NCI-H526 treated with DMSO at 0.1 percent for 48 hours (cell line): ENCODE measurements at regions not wholly inside any gene's neighbourhood (a gene's known extent, or its start where the extent isn't known, plus 50 kb on each side); places are given as distances from the start of the nearest gene placed in this dataset.
"Not testable (repeated sequence)": the region's sequence is repeated elsewhere in the genome, so short reads cannot be mapped to it uniquely, and the experiment has no call there.

Source experiments
- DNase-seq: peaks from one replicate; lab custom pipeline; 2025; lab: John Stamatoyannopoulos, UW

DNA sequence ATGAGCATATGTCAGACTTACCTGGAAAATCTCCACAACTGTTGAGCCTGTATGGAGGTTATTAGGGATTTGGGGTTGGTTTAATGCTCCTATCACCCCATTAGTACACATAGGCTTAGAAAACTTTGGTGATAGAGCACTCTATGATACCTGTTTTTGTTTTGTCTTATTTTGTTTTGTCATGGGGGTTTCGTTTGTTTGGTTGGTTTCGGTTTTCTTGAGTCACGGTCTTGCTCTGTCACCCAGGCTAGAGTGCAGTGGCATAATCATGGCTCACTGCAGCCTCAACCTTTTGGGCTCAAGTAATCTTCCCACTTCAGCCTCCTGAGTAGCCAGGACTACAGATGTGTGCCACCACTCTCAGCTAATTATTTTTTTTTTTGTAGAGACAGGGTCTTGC, 70.0 kb downstream of the MZT1 start:
- no peak for DNase-seq

DNA sequence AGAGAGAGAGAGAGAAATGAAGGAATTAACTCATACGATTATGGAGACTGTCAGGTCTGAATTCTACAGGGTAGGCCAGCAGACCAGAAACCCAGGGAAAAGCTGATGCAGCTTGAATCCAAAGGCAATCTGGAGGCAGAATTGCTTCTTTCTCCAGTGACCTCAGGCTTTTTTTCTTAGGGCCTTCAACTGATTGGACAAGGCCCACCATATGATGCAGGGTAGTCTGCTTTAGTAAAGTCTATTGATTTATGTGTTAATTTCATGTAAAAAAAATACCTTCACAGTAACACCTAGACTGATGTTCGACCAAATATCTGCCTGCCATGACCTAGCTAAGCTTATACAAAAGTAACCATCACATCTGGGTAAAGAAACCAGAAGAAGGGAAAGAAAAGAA, 71.1 kb downstream of the MZT1 start:
- DNase-seq: no peak

DNA sequence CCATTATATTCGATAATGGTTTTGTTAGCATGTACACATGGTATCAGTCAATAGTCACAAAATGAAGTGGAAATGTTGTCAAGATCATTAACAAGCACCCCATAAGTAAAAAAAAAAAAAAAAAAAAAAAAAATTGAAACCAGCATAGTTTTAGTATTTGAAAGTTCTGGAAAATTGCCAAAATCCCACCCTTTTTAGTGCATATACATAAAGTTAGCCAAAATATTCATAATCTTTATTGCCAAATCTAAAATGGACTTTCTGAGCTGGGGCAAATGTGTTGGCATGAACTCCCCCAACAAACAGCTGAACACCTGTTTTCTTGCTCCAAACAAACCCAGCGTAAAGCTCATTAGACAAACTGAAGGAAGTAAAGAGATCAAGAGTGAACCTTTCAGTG, 73.9 kb downstream of the MZT1 start:
- DNase-seq: no peak

DNA sequence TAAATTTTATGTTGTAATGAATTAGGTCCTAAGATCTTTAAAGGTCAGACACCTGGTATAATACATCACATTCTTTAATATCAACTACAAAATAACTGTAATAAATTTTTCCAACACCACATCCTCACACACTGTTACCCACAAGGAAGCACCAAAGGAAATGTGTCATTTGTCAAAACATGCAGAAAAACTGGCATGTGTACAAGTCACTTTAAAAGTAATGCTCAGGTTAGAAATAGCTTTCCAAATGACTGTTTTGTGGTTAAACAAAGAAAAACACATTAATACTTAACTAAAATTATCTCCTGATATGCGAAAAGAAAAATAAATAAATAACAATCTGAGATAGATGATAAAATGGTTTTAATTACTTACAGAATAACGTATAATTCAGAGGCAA, 74.7 kb downstream of the MZT1 start:
- no peak for DNase-seq

DNA sequence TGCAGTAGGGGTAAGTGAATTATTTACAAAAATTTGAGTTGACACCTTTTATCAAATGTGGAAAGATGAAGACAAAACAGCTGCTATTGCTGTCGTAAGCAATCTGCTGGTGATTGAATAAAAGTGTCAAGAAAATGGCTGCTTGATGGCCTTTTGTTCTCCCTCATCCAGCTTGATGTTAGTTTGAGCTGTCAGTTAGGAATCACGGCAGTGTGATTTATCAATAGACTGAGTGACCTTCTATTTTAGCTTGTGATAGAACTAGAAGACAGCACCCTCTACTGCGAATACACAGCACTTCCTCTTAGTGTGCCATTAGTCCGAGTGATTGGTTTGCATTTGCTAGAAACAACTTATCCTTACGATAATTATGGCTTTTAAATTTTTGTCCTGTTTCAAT, 76.3 kb downstream of the MZT1 start:
- DNase-seq: peak; percentile 23

DNA sequence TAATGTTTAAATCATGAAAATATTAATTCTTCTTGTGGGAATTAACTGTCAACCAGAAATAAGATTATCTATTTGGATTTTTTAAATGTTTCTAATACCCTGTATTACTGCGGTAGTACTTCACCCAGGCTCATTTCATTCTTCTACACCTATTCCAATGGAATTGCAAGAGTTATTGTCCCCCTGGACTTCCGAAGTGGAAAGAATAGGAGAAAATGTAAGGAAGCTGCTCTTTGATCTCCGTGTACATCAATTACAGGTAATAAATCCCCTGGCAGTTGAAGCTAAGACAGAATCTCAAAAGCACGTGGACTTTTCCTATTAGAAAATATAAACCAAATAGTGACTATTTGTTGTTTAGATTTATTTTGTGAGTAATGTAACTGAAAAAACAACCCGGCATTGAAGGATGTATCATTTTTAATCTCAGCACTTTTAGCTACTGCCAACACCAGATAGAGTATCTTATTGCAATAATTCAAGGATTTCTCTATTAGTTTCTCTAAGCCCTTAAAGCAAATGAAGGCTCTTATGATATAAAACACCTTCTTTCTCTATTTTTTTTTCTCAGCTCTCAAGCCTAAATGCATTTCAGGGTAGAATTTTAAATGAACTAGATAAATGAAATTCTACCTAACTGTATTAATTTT, 77.3 kb downstream of the MZT1 start:
- no peak for DNase-seq

DNA sequence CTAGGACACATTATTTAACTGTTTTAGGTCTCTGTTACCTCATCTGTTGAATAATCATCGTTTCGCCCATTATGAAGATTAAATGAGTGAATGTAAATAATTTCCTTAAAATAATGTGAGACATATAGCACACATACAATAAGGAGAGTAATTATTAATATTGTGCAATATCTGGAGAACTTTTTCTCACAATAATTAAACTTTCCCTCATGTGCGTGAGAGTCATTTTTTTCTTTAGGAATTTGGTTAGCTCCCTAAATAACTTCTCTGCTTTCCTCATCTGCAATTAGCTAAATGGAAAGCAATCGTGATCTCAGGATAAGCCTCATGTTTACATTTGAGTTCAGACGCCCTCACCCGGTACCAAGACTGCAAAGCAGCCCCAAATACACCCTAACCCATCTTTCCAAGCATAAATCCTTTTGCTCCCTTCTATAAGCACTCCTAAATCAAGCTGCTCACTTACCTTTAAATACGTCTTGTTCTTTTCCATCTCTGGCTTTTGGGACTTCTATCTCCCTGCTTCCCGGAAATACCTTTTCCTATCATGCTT, 78.8 kb downstream of the MZT1 start:
- peak; percentile 27 for DNase-seq

DNA sequence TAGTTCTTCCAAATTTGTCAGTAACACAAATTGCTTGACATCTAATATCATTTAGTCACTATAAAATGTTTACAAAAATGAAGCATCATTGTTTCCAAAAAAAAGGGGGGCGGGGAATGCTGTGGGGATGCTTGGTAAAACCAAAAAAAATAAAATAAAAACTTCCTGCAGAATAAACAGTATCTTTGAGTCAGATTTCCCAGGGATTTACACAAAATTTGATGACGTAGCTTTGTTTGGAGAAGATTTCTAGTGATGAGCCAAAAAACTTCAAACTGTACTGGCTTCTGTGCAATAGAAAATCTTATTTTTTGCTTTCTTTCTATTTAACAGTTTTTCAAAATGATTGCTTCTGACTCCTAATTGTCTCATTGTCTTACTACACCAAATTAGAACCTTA, 80.0 kb downstream of the MZT1 start:
- no peak for DNase-seq

DNA sequence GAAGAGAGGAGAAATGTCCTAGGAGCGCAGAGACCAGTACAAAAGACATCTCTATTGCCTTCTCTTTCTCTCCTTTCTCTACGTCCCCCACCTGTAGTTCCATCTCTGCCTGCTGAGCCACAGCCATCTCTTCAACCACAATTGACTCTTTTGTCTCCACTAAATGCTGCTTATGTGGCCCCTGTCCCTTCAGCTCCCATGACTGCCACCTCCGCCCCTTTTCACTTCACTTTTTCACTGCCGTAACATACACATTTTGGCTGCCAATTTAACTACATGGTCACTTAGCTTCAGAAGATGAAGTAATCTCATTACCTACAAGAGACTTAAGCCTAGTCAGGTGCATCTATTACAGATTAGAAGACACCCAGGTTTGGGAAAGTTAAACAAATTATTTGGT, 81.9 kb downstream of the MZT1 start:
- DNase-seq: no peak

DNA sequence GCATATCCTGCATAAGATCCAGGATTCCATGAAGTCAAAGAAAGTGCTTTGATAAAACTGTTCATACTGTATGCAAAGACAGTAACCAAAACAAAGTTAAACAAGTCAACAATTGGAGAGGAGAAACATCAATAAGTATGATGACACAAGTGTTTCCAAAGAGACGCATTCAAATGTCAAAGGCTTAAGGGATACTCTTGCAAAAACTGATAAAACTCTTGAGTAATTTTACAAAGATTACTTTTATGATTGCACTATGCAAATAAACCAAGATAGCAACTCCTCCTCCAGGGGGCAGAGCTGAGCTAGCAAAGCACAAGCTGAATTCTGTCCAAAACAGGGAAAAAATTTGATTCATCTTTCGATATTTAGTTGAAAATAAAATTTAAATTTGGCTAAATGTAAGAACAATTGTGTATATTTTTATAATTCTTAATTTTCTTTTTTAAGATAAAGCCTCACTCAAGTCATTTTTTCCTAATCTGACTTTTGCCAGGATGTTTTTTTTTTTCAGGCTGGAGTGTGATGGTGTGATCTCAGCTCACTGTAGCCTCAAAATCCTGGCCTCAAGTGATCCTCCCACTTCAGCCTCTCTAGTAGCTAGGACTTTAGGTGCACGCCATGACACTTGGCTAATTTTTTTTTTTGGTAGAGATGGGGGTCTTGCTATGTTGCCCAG, 84.0 kb downstream of the MZT1 start:
- peak; percentile 19 for DNase-seq

DNA sequence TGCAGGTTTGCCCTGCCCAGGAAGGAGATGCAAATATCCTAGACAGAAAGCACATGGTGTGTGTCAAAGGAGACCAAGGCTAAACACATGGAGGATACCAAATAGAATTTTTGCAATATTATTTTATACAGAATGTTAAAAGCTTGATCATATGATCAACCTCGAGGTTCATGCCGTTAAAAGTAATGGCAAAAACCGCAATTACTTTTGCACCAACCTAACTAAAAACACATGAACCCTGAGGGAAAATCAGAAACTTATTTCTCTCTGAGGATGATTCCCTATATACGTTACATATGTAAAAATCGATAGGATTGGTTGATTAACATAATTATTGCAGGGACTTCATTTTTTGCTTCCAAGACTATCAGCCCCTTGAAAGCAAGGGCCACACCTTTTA, 88.1 kb downstream of the MZT1 start:
- no peak for DNase-seq

DNA sequence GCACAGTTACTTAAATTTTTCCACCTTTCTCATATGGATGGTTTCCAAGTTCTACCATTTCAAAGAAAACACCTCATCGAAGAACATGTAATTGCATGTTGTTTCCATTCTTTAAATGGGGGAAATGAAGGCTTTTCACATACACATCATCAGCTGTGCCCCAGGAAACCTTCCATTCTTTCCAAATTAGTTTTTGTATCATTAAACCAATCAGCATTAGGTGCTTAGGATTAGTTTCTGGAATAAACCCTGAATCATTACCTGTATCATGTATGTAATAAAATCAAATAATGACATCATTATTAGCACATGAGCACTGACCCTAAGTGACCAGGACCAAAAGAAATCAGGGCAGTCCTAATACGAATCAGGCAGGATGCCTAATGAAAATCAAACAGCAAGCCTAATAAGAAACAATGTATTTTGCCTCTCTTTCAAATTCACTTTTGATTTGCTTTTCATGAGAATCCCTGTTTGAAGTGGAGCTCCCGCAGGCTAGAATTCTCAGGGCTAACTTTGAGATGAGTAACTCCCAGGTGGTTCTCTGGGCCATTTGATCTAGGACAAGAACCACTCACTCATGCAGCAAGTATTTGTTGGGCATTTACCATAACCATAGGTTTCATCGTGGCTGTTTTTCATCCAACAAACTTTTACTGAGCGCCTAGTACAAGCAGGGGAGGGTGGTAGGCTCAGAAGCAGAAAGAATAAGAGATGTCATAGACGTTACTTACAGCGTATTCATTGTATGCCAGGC, 89.2 kb downstream of the MZT1 start:
- no peak for DNase-seq

DNA sequence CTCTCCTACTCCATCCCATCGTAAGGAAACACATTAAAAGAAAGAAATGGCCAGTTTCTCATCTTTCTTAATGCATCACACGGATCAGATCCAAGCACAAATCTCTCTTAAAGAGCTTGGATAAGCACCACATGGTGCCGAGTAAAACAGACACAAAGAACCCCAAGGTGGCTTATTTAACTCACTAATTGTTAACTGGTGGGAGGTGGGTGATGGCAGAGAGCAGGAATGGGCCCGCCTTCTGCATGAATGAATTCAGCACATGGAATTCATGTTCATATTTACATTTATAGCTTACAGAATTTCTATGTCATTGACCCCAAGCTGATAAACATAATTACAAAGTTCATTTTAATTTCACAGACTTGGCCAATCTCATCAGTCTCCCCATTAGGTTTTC, 89.9 kb downstream of the MZT1 start:
- no peak for DNase-seq

DNA sequence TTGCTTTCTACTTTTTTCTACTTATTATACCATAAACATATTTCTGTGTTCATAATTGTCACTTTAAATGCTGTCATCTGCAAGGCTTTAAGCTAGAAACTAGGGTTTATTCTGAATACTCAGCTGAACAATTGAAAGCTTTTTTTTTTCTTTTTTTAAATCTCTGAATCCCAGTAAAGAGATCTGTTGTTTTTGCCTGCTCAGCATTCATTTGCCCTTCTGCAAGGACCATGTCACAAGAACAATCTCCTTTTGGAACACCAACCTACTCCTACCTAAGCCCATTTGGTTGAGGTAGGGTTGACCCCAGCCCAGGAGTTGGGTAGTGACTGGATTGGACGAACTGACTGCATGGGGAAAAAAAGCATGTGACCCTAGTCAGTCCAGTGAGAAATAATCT, 92.6 kb downstream of the MZT1 start:
- DNase-seq: no peak

DNA sequence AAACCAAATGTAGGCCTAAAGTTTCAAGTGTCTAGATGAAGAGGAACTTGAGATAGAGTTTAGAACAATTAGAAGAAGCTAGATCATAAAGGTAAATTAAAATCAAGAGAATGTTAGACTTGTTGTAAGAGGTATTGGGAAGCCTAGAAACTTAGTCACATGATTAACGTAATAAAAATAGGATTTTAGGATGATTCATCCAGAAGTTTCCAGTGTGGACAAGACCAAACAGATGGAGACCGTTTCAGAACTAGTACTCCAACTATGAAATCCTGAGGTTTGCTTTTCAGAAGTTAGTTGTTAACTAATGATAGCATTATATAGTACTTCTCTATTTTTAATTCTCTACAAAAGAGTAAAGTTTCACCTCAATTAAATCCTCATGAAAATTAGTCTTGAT, 104.9 kb downstream of the MZT1 start:
- no peak for DNase-seq

DNA sequence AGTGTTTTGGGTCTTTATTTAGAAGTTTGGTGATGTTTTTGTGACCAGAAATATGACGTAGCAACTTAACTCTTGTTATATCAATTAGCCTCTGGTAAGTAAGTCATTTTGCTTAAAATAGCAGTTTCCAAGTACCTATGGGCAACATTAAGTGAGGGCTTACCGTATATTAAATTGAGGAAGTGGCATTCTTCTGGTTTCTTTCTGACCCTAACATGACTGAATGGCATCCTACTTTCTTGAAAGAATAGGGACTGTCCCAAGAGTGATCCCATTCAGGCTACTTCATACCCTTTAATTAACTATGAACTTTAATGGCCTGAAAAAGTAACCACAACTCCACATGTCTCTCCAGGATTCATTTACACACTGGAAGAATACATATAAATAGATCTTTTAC, 106.6 kb downstream of the MZT1 start:
- no peak for DNase-seq

DNA sequence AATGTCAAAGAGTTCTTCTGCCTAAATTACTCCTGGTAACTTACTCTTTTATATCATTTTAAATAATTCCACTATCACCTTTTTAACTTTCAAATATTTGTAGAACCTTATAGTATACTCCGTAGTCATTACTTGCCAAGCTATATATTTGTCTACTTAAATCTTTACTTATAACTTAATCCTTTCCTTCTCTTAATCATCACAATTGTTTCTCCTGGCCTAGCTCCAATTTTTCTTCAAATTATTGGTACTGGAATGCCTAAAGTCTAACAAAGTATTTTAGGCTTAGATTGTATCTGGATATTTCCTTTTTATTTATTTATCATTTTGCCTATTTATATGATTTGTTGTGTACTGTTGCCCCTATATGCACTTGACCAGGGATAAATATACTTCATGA, 109.5 kb downstream of the MZT1 start:
- DNase-seq: no peak

DNA sequence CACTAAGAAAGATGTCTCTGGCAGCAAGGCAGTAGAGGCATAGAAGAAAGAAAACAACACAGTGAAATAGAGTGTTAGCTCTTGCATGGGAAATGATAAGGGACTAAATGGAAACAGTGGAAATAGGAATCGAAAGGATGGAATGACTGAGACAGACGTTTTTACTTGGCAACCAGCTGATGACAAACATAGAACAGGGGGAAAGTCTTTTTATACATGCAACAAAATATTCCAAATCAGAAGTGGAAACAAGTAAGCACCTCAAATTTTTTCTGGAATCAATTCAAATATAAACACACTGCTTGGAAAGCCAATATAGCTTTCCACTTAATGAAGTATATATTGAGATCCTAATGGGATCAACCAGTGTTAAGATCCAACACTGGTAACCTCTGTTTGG, 110.2 kb downstream of the MZT1 start:
- no peak for DNase-seq

DNA sequence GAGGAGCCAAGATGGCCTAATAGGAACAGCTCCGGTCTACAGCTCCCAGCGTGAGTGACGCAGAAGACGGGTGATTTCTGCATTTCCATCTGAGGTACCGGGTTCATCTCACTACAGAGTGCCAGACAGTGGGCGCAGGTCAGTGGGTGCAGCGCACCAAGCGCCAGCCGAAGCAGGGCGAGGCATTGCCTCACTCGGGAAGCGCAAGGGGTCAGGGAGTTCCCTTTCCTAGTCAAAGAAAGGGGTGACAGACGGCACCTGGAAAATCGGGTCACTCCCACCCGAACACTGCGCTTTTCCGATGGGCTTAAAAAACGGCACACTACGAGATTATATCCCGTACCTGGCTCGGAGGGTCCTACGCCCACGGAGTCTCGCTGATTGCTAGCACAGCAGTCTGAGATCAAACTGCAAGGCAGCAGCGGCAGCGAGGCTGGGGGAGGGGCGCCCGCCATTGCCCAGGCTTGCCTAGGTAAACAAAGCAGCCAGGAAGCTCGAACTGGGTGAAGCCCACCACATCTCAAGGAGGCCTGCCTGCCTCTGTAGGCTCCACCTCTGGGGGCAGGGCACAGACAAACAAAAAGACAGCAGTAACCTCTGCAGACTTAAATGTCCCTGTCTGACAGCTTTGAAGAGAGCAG, 117.1 kb downstream of the MZT1 start:
- not testable (repeated sequence) for DNase-seq

DNA sequence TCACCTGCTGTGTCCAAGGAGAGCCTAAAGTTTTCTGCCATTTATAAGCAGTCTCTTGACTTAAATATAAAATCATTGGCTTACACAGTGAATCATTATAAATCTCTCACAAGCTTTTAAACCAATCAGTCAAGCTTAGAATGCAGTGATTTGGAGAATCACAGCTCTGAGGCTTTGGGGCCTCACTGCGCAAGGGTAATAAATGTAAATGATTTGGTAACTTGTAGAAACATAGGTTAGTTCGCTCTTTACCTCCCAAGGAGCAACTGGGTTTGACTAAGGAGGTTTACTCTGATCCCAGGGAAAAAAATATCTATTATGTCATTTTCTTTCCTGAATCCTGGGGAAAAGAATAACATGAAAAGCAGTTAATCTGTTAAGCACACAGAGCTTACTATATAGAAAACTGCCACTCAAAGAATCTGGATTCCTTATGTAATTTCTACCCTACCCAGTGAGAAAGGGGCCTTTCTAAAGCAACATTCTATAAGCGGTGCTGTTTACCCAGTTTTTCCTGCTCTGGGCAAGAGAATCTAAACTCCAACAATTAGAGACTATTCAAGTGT, 128.2 kb downstream of the MZT1 start:
- no peak for DNase-seq

DNA sequence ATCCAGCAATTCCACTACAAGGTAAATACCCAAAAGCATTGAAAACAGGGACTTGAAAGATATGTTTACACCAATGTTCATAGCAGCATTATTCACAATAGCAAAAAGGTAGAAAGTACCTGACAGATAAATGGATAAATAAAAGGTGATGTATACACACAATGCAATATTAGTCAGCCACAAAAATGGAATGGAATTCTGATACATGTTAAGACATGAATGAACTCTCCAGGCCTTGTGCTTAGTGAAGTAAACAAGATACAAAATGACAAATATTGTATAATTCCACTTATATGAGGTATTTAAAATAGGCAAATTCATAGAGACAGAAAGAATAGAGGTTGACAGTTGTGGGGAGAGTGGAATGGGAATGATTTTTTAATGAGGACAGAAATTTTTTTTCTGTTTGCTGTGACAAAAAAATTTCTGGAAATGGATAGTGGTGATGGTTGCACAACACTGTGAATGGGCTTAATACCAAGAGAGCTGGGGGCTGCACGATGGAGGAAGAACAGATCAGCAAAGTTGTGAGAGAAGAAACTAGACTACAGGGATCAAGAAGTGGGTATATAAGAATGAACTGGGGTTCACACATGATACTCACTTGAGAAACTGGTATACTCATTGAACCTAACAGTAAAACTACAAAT, 137.2 kb downstream of the MZT1 start:
- no peak for DNase-seq

DNA sequence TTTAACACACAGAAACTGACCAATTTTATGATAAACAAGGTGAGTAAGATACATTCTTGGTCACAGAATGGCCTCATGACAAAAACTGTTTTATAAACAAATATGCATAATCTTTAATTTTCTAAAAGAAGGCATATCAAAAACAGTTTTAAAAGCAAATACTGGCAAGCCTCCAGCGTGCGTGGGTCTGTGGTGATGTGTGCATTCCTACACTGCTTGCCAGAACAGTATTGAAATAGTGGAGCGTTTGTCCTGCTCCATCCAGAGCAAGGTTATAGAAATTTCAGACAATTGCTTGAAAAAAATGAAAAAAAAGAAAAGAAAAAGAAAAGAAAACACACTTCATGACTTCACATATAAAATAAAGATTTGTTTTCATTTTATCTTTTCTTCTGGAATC, 140.9 kb downstream of the MZT1 start:
- DNase-seq: no peak
